Astrocyte (in vitro differentiated cells and primary cell): ENCODE measurements at regions not wholly inside any gene's neighbourhood (a gene's known extent, or its start where the extent isn't known, plus 50 kb on each side); places are given as distances from the start of the nearest gene placed in this dataset.

Experiments
- DNase-seq: peaks from one replicate; pipeline ENCODE4 v3.0.0-alpha.2; 2010; ENCODE audit warnings: low read depth
- FAIRE-seq: peaks from 2 replicates; lab custom pipeline; 2011; peaks lifted over from hg19 to GRCh38; lab: Jason Lieb, UNC
- H2AFZ ChIP-seq: 2 replicates; pipeline ENCODE4 v1.6.0; 2012; ENCODE audit warnings: low read depth, low read length, inconsistent platforms
- H3K27ac ChIP-seq: 2 replicates; pipeline ENCODE4 v1.5.1; 2011; ENCODE audit warnings: low read depth, low read length, inconsistent platforms
- H3K27me3 ChIP-seq: 2 replicates; pipeline ENCODE4 v1.6.0; 2011; ENCODE audit warnings: low read length, inconsistent platforms; ENCODE audit not compliant: insufficient read depth
- H3K36me3 ChIP-seq: 2 replicates; pipeline ENCODE4 v1.5.1; 2011; ENCODE audit warnings: low read length, inconsistent platforms; ENCODE audit not compliant: insufficient read depth
- H3K4me1 ChIP-seq: 2 replicates; pipeline ENCODE4 v1.5.1; 2011; ENCODE audit warnings: low read length, inconsistent platforms; ENCODE audit not compliant: insufficient read depth
- H3K4me2 ChIP-seq: 2 replicates; pipeline ENCODE4 v1.6.0; 2012; ENCODE audit warnings: low read length, inconsistent platforms
- H3K4me3 ChIP-seq: 2 replicates; pipeline ENCODE4 v1.5.1; 2011; ENCODE audit warnings: low read depth, mild to moderate bottlenecking, low read length, inconsistent platforms; ENCODE audit not compliant: insufficient read depth
- H3K79me2 ChIP-seq: 2 replicates; pipeline ENCODE4 v1.6.0; 2012; ENCODE audit warnings: mild to moderate bottlenecking, low read length, inconsistent platforms; ENCODE audit not compliant: insufficient read depth
- H3K9ac ChIP-seq: 2 replicates; pipeline ENCODE4 v1.6.0; 2012; ENCODE audit warnings: mild to moderate bottlenecking, low read length, inconsistent platforms
- H3K9me3 ChIP-seq: 2 replicates; pipeline ENCODE4 v1.5.1; 2012; ENCODE audit warnings: low read depth, mild to moderate bottlenecking, low read length, inconsistent platforms; ENCODE audit not compliant: insufficient read depth
- H4K20me1 ChIP-seq: 2 replicates; pipeline ENCODE4 v1.6.0; 2012; ENCODE audit warnings: low read length, inconsistent platforms; ENCODE audit not compliant: insufficient read depth
- H3K27ac Mint-ChIP-seq: one replicate; pipeline ENCODE4 v1.8.0; 2021; ENCODE audit warnings: mild to moderate bottlenecking, mixed read lengths; ENCODE audit not compliant: unreplicated experiment
- H3K27me3 Mint-ChIP-seq: one replicate; pipeline ENCODE4 v1.8.0; 2021; ENCODE audit warnings: low read depth, mixed read lengths; ENCODE audit not compliant: unreplicated experiment
- H3K36me3 Mint-ChIP-seq: one replicate; pipeline ENCODE4 v1.8.0; 2021; ENCODE audit warnings: low read depth, mixed read lengths; ENCODE audit not compliant: unreplicated experiment
- H3K4me1 Mint-ChIP-seq: one replicate; pipeline ENCODE4 v1.8.0; 2021; ENCODE audit warnings: low read depth, mixed read lengths; ENCODE audit not compliant: unreplicated experiment
- H3K4me3 Mint-ChIP-seq: one replicate; pipeline ENCODE4 v1.8.0; 2021; ENCODE audit warnings: mild to moderate bottlenecking, moderate library complexity, mixed read lengths; ENCODE audit not compliant: unreplicated experiment
- H3K9me3 Mint-ChIP-seq: one replicate; pipeline ENCODE4 v1.8.0; 2021; ENCODE audit warnings: mild to moderate bottlenecking, mixed read lengths; ENCODE audit not compliant: unreplicated experiment
- EZH2 ChIP-seq: IDR thresholded peaks from 2 replicates; pipeline ENCODE4 v1.6.1; 2012; ENCODE audit warnings: mild to moderate bottlenecking, low read length, inconsistent platforms; ENCODE audit not compliant: insufficient read depth
- TF ChIP-seq, protein P1 (sequence below): IDR thresholded peaks from 2 replicates; pipeline ENCODE4 v1.5.1; 2011; ENCODE audit warnings: low read depth, mild to moderate bottlenecking, inconsistent platforms, low read length, moderate library complexity; ENCODE audit not compliant: insufficient read depth

DNA sequence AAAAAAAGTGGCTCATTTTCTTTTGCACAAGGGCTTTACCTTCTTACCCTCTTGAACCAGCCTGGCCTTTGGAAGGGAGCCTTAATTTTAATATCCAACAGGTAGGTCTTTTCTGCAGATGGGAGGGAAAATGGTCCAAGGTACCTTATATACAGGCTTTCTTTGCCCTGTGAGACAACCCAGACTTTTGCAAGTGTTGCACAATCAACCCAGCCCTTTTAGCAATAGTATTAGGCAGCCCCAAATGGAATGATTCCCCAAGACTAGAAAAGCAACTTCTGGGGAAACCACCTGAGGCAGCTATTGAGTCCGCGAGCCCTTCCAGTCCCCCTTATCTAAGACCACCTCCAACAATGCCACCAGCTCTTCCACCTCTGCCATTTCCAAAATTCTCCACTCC lies 1138.3 kb downstream of the XPNPEP1 start:
- Mint-ChIP-seq H3K4me1 (peaks cover 37% of the 10 kb centered on the region), H3K9me3 (peaks cover 18% of the 10 kb centered on the region)

DNA sequence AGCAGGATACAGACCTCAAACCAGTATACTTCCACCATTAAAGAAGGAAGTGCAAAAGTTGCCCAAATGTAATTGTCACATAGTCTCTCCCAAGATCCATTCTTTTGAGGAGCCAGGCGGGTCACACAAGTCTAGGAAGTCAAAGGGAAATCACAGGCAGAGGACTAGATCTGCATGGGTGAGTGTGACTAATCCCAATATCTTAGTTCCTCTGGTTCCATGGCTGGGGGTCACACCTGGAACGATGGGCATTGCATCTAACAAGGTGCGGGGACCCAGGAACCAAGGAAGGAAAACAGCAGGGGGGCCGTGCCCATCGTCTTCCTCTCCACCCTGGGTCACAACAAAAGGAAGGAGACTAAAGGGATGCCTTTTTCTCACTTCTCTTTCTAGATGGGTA lies 1138.8 kb downstream of the XPNPEP1 start:
- TF ChIP-seq, protein P1, sequence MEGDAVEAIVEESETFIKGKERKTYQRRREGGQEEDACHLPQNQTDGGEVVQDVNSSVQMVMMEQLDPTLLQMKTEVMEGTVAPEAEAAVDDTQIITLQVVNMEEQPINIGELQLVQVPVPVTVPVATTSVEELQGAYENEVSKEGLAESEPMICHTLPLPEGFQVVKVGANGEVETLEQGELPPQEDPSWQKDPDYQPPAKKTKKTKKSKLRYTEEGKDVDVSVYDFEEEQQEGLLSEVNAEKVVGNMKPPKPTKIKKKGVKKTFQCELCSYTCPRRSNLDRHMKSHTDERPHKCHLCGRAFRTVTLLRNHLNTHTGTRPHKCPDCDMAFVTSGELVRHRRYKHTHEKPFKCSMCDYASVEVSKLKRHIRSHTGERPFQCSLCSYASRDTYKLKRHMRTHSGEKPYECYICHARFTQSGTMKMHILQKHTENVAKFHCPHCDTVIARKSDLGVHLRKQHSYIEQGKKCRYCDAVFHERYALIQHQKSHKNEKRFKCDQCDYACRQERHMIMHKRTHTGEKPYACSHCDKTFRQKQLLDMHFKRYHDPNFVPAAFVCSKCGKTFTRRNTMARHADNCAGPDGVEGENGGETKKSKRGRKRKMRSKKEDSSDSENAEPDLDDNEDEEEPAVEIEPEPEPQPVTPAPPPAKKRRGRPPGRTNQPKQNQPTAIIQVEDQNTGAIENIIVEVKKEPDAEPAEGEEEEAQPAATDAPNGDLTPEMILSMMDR: no peak
- no peak for TF ChIP-seq EZH2
- Histone ChIP-seq H3K27me3 (no peaks in the 10 kb centered on the region), H3K9me3 (no peaks in the 10 kb centered on the region), H3K4me1 (peaks cover 14% of the 10 kb centered on the region), H3K36me3 (no peaks in the 10 kb centered on the region), H3K4me3 (no peak overlapping the region), H4K20me1 (no peaks in the 10 kb centered on the region), H3K9ac (no peak overlapping the region), H2AFZ (no peak overlapping the region), H3K79me2 (no peaks in the 10 kb centered on the region), H3K4me2 (no peak overlapping the region), H3K27ac (no peak overlapping the region)
- Mint-ChIP-seq H3K27ac (no peak overlapping the region), H3K27me3 (no peaks in the 10 kb centered on the region), H3K4me3 (no peak overlapping the region), H3K9me3 (peaks cover 18% of the 10 kb centered on the region), H3K36me3 (peaks cover 2% of the 10 kb centered on the region), H3K4me1 (peaks cover 32% of the 10 kb centered on the region)
- FAIRE-seq (no peak), DNase-seq (no peak)

More for the DNA sequence above, 1138.3 kb downstream of the XPNPEP1 start:
- Histone ChIP-seq H3K27me3 (no peaks in the 10 kb centered on the region), H3K4me3 (no peak overlapping the region), H4K20me1 (no peaks in the 10 kb centered on the region), H3K4me2 (no peak overlapping the region), H2AFZ (no peak overlapping the region), H3K79me2 (no peaks in the 10 kb centered on the region), H3K4me1 (peaks cover 16% of the 10 kb centered on the region), H3K27ac (no peak overlapping the region), H3K36me3 (no peaks in the 10 kb centered on the region), H3K9me3 (no peaks in the 10 kb centered on the region), H3K9ac (no peak overlapping the region)
- no peak for FAIRE-seq
- no peak overlapping the region for H3K4me3 Mint-ChIP-seq
- H3K36me3 Mint-ChIP-seq: peaks cover 2% of the 10 kb centered on the region
- TF ChIP-seq, protein P1: no peak
- TF ChIP-seq EZH2: no peak
- DNase-seq: no peak
- no peak overlapping the region for H3K27ac Mint-ChIP-seq
- H3K27me3 Mint-ChIP-seq: no peaks in the 10 kb centered on the region

DNA sequence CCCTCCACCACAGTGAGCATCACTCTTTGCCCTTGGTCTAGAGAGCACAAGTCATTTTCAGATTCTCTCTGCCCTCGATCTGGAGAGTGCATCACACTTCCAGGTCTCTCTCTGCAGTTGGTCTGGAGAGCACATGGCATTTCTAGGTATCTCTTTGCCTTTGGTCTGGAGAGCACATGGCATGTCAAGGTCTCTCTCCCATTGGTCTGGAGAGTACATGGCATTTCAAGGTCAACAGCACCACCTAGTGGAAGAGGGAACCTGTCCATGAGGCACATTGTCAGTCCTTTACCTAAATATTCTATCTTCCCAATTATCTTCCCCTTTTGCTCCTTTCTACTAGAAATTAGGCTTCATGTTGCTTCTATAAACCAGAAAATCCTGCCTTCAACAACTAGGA lies 1139.4 kb downstream of the XPNPEP1 start:
- Histone ChIP-seq H4K20me1 (no peaks in the 10 kb centered on the region), H3K79me2 (no peaks in the 10 kb centered on the region), H3K4me1 (peaks cover 9% of the 10 kb centered on the region), H3K4me3 (no peak overlapping the region), H3K4me2 (no peak overlapping the region), H3K27ac (no peak overlapping the region), H3K27me3 (no peaks in the 10 kb centered on the region), H2AFZ (no peak overlapping the region), H3K9ac (no peak overlapping the region), H3K9me3 (no peaks in the 10 kb centered on the region), H3K36me3 (no peaks in the 10 kb centered on the region)
- H3K36me3 Mint-ChIP-seq: peaks cover 2% of the 10 kb centered on the region
- FAIRE-seq (no peak), DNase-seq (peak; percentile 31)
- TF ChIP-seq EZH2: no peak
- TF ChIP-seq, protein P1: peak; percentile 54
- H3K4me3 Mint-ChIP-seq: no peak overlapping the region
- peaks cover 18% of the 10 kb centered on the region for H3K9me3 Mint-ChIP-seq
- H3K27me3 Mint-ChIP-seq: no peaks in the 10 kb centered on the region
- H3K4me1 Mint-ChIP-seq: peaks cover 26% of the 10 kb centered on the region
- H3K27ac Mint-ChIP-seq: no peak overlapping the region
